Iris pigment epithelial cell (primary cell): ENCODE measurements at regions not wholly inside any gene's neighbourhood (a gene's known extent, or its start where the extent isn't known, plus 50 kb on each side); places are given as distances from the start of the nearest gene placed in this dataset.

ENCODE experiments used
- DNase-seq: peaks from one replicate; pipeline ENCODE4 v3.0.0-alpha.2; 2011; ENCODE audit warnings: low read depth

GRCh38 chr6:166106076-166106686, 61.5 kb downstream of the TBXT start:
- peak; percentile 56 for DNase-seq

- no peak for DNase-seq
Measured at GRCh38 chr6:166105341-166106075, 62.1 kb downstream of the TBXT start.

GRCh38 chr6:166104872-166105271, 62.8 kb downstream of the TBXT start:
- DNase-seq, result no peak

GRCh38 chr6:166104107-166104506, 63.5 kb downstream of the TBXT start:
- peak; percentile 16 for DNase-seq

- no peak for DNase-seq
Measured at GRCh38 chr6:166101819-166102419, 65.7 kb downstream of the TBXT start.

DNA sequence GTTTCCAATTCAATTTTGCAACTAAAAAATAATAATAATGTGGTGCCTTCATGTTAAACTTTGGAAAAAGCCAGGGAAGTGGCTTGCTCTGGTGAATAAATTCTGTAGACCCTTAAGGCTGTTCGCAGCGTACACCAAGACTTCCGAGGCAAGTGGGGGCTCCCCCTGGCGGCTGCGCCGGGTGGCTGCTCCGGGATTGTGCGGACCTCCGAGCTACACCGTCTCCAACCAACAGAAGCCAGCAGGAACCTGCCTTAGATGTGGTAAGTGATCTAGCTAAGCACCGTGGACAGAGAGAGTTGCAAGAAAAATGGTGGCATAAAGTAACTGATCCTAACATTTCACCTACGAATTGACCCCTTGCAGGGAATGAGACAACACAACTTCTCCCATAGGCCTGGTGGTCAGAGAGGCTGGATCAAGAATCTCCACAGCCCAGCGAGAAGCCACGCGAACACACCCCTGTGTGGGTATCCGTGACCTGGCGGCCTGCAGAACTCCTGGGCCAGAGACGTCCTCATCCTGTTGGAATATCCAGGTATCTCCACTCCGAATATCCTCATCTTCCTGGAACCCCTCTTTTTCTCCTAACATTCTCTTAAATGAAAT, 69.6 kb downstream of the TBXT start:
- peak; percentile 80 for DNase-seq

GRCh38 chr6:166087852-166088251, 79.8 kb downstream of the TBXT start:
- no peak for DNase-seq

- DNase-seq, result no peak
Measured at GRCh38 chr6:166087246-166087645, 80.4 kb downstream of the TBXT start.

- DNase-seq, result no peak
Measured at GRCh38 chr6:166085500-166085899, 82.2 kb downstream of the TBXT start.

GRCh38 chr6:166084951-166085350, 82.7 kb downstream of the TBXT start:
- no peak for DNase-seq

DNA sequence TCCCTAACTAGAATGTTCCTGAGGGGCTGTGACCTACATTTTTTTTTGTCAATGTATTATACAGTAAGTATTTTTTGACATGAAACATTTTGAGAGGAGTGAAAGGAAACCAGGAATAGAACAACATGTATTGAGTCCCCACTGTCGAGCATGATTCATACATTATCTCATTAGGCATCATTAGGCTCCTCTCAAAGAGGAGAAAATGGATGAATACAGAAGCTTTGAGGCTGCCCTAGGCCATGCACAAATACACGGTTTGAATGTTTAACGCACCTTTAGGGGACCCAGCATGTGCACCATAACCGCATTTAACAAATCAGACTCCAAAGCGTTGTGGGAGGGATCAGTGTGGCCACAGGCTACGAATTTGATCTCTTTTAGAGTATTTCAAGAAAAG, 87.8 kb downstream of the TBXT start:
- DNase-seq, result no peak

DNA sequence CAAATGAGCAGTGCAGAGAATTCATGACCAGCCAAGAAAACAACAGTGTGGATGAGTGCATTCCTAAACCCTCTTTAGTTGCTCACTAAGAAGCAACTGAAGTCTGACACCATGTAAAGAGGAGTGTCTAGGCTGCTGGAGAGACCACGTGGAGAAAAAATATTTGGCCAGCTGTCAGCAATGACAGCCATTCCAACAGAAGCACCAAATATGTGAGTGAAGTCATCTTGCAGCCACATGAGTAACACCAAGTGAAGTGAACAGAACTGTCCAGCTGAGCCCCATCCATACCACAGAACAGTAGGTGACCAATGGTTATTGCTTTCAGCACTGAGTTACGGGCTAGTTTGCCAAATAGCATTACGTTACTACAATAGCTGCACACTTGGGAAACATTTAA, 89.4 kb downstream of the TBXT start:
- DNase-seq, result peak; percentile 96

DNA sequence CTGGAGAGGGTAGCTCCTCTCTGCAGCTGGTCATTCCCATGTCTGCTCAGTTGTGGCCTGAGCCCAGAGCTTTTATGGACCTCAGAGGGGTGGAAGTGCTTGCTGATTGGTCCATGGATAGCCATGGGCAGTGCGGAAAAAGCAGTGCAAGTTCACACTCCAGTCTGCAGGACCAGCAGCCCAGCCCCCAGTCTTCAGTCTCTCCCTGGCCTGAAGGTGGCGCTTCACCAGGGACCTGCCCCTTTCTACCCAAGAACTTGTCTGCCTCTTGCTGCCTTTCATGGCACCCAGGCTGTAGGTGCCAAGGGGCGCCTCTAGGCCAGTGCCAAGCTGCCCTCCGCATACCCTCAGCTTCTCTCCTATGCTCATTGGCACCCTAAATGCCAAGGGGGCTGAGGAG, 91.0 kb downstream of the TBXT start:
- no peak for DNase-seq

DNA sequence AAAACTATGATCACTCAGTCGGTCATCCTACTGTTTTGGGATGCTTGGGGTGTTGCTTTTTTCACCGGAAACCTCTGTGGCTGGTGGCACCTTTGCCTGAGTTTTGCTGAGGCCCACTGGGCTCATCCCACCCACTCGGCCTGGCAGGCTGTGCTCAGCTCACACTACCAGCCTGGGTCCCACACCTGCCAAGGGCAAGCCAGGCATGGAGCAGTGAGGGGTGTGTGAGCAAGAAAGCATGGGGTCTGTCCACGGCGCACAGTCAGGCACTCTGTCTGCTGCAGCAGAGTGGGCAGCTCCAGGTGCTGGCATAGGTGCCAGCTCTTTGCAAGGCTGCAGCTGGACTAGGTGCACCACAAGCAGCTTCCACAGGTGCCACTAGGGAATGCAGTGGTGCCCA, 91.7 kb downstream of the TBXT start:
- no peak for DNase-seq

GRCh38 chr6:166075186-166075585, 92.5 kb downstream of the TBXT start:
- DNase-seq, result peak; percentile 12

DNA sequence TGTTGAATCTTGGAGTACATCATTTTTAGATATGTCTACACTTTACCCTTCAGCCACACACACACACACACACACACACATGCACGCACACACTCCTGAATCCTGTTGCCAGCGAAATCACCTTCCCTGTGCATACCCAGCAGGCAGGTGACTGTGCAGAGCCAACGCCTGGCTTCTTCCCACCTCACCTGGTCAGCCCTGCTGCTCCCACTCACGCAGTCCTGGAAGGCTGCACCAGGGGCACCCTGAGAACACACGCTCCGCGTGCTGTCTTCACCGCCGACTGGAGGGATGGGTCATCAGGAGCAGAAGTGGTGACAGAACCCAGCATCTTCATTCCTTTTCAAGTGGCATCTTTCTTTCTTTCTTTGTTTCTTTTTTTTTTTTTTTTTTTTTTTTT, 94.6 kb downstream of the TBXT start:
- DNase-seq, result no peak

- DNase-seq, result no peak
Measured at GRCh38 chr6:166068768-166069167, 98.9 kb downstream of the TBXT start.

GRCh38 chr6:166058064-166058739, 109.4 kb downstream of the TBXT start:
- DNase-seq, result peak; percentile 40

- DNase-seq, result no peak
Measured at GRCh38 chr6:166057431-166057830, 110.2 kb downstream of the TBXT start.

GRCh38 chr6:166056637-166057036, 111.0 kb downstream of the TBXT start:
- peak; percentile 14 for DNase-seq

DNA sequence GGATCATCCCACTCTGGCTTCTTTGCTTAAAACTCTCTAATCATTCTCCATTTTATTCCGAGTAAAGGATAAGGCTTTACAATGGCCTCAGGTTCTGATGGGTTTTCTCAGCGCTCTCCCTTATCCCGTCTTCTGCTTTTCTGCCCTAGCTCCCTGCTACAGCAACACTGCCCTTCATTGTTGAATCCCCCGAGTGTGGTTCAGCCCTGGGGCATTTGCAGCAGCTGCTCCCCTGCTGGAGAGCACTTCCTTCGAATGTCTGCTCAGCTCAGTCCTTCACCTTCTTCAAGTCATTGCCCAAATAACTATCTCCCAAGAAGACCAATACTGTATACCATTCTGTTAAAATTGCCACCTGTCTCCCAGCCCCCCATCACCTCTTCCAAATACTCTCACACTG, 111.8 kb downstream of the TBXT start:
- no peak for DNase-seq

GRCh38 chr6:166052837-166053236, 114.8 kb downstream of the TBXT start:
- no peak for DNase-seq

DNA sequence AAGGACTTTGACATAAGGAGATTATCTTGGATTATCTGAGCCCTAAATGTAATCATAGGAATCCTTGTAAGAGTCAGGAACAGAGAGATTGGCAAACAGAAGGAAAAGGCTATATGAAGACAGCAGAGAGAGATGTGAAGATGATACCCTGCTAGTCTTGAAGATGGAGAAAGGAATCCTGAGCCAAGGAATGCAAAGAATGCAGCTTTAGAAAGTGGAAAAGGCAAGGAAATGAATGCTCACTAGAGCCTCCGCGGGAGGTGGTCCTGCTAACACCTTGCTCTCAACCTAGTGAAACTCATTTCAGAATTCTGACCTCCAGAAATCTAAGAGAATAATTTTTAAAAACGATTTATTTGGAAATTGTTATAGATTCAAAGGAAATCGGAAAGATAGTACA, 117.1 kb downstream of the TBXT start:
- DNase-seq, result no peak
